Vagina (tissue), 2 donors: ENCODE measurements at regions not wholly inside any gene's neighbourhood (a gene's known extent, or its start where the extent isn't known, plus 50 kb on each side); places are given as distances from the start of the nearest gene placed in this dataset.

Experiments used
- POLR2A ChIP-seq, 2 donors: fragments of 450-650 bp; IDR thresholded peaks; one replicate each; pipeline ENCODE4 v1.6.1; 2017; ENCODE audit warnings: antibody characterized with exemption in 2 of 2, mild to moderate bottlenecking in 2 of 2, moderate library complexity in 2 of 2
- POLR2AphosphoS5 ChIP-seq, 2 donors: sonication (generic); formaldehyde crosslinking; IDR thresholded peaks; one replicate each; pipeline ENCODE4 v1.9.0; 2017; ENCODE audit warnings: antibody characterized with exemption in 2 of 2, mild to moderate bottlenecking in 2 of 2, low read depth in 1 of 2; ENCODE audit not compliant: insufficient read depth in 1 of 2
- TF ChIP-seq, protein P1 (sequence below), 3 experiments: fragments of 450-650 bp in 2 of 3; fragments of 200-600 bp in 1 of 3; sonication (generic) in 1 of 3; IDR thresholded peaks; one replicate each; pipeline ENCODE4 v1.5.1; 2017 to 2019; ENCODE audit warnings: antibody characterized with exemption in 3 of 3, mild to moderate bottlenecking in 2 of 3, moderate library complexity in 2 of 3

- TF ChIP-seq, protein P1, sequence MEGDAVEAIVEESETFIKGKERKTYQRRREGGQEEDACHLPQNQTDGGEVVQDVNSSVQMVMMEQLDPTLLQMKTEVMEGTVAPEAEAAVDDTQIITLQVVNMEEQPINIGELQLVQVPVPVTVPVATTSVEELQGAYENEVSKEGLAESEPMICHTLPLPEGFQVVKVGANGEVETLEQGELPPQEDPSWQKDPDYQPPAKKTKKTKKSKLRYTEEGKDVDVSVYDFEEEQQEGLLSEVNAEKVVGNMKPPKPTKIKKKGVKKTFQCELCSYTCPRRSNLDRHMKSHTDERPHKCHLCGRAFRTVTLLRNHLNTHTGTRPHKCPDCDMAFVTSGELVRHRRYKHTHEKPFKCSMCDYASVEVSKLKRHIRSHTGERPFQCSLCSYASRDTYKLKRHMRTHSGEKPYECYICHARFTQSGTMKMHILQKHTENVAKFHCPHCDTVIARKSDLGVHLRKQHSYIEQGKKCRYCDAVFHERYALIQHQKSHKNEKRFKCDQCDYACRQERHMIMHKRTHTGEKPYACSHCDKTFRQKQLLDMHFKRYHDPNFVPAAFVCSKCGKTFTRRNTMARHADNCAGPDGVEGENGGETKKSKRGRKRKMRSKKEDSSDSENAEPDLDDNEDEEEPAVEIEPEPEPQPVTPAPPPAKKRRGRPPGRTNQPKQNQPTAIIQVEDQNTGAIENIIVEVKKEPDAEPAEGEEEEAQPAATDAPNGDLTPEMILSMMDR (IDR thresholded peaks at IDR 0.05): no peak
- TF ChIP-seq POLR2AphosphoS5 (IDR thresholded peaks at IDR 0.05; ENCODE audit: insufficient read depth in 1 of 2, low read depth in 1 of 2) (no peak), POLR2A (IDR thresholded peaks at IDR 0.05) (no peak)
Measured at GRCh38 chr11:128235426-128235825, 351.9 kb downstream of the ETS1 start.
